Activated CD4-positive, alpha-beta T cell treated with anti-CD3 and anti-CD28 coated beads for 36 hours (primary cell): ENCODE measurements at regions not wholly inside any gene's neighbourhood (a gene's known extent, or its start where the extent isn't known, plus 50 kb on each side); places are given as distances from the start of the nearest gene placed in this dataset.

Source experiments
- ATAC-seq: fragments of 200-7000 bp; cut with Tn5 transposase; one replicate; pipeline ENCODE4 v1.10.0; 2021; ENCODE audit warnings: mild to moderate bottlenecking, moderate library complexity
- CTCF ChIA-PET: fragments of 350-600 bp; sonication (Branson Sonifier 250); formaldehyde crosslinking; loops from one replicate; lab custom pipeline; 2021; ENCODE audit warnings: antibody characterized with exemption; lab: Charles Lee
- POLR2A ChIA-PET: fragments of 350-600 bp; sonication (Branson Sonifier 250); formaldehyde crosslinking; loops from one replicate; lab custom pipeline; 2021; ENCODE audit warnings: antibody characterized with exemption, inconsistent platforms; lab: Charles Lee
- DNase-seq: peaks from one replicate; pipeline ENCODE4 v3.0.0-alpha.2; 2020
- H3K27ac Mint-ChIP-seq: one replicate; pipeline ENCODE4 v1.8.0; 2021; ENCODE audit warnings: mixed read lengths
- H3K27me3 Mint-ChIP-seq: one replicate; pipeline ENCODE4 v1.8.0; 2021; ENCODE audit warnings: mixed read lengths
- H3K36me3 Mint-ChIP-seq: one replicate; pipeline ENCODE4 v1.8.0; 2021; ENCODE audit warnings: low read depth, mixed read lengths
- H3K4me1 Mint-ChIP-seq: one replicate; pipeline ENCODE4 v1.8.0; 2021; ENCODE audit warnings: mixed read lengths
- H3K4me3 Mint-ChIP-seq: one replicate; pipeline ENCODE4 v1.8.0; 2021; ENCODE audit warnings: mild to moderate bottlenecking, moderate library complexity, mixed read lengths
- H3K9me3 Mint-ChIP-seq: one replicate; pipeline ENCODE4 v1.8.0; 2021; ENCODE audit warnings: low read depth, mixed read lengths
- intact Hi-C, 2 experiments: fragments of 100-400 bp; cut with DNase I in 1 of 2; cut with micrococcal nuclease in 1 of 2; formaldehyde crosslinking; loops; one replicate each; pipeline versions ENCODE4 v1.14.2 to v1.15.1; 2022 to 2024; cut with DNase I, micrococcal nuclease

- intact Hi-C loops: no loop called here
- Mint-ChIP-seq H3K4me3 (no peak overlapping the region), H3K27ac (no peak overlapping the region), H3K9me3 (no peaks in the 10 kb centered on the region), H3K4me1 (no peaks in the 10 kb centered on the region), H3K36me3 (no peaks in the 10 kb centered on the region), H3K27me3 (no peaks in the 10 kb centered on the region)
- ChIA-PET POLR2A (no interaction called here), CTCF (no interaction called here)
- no peak for DNase-seq
- ATAC-seq: no peak
Observed at GRCh38 chr6:81694855-81695254, 57.6 kb downstream of the TENT5A start.

DNA sequence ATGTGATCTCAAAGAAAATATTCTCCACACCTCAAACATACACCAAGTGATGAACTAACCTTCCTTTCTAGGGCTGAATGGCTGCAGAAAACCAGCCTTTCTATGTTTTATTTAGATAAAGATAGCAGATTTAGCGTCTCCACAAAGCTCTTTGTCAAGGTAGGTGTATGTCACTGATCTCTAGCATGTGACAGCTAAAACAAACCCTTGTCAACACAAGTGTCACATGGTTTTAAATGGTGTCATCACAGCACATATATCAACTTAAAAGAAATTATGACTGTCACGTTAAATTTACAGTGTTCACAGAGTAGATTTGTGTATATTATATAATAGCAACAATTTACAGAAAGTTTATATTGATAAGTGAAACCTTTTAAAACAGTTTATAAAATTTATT is 58.3 kb downstream of the TENT5A start:
- DNase-seq (no peak), ATAC-seq (no peak)
- no peaks in the 10 kb centered on the region for H3K36me3 Mint-ChIP-seq
- ChIA-PET POLR2A (no interaction called here), CTCF (no interaction called here)
- no peaks in the 10 kb centered on the region for H3K9me3 Mint-ChIP-seq
- no peak overlapping the region for H3K4me3 Mint-ChIP-seq
- no peaks in the 10 kb centered on the region for H3K27me3 Mint-ChIP-seq
- H3K27ac Mint-ChIP-seq: no peak overlapping the region
- intact Hi-C loops: no loop called here
- no peaks in the 10 kb centered on the region for H3K4me1 Mint-ChIP-seq

DNA sequence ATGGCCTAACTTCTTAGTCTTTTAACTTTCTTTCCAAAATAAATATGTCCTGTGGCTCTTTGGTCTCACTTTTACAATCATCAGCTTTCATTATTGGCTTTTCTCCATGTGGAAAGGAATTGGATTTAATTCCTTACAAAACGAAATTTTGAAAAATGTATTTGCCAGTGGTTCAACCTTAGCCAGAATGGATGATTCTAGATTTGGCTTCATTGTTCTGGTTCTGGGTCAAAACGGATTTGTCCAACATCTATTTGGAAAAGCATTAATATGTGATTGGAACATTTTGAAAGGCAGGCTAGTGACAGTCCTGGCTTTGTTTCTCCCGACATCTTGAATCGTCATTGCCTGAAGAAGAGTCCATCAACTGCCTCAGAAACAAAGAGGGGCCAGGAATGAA is 59.2 kb downstream of the TENT5A start:
- POLR2A ChIA-PET: no interaction called here
- CTCF ChIA-PET: interaction anchor here (0.6 kb wide), 1 partner anchor 306 kb away, joined by 3 read pairs; no protein-coding TSS in a partner anchor
- DNase-seq: no peak
- intact Hi-C loops: no loop called here
- no peaks in the 10 kb centered on the region for H3K27me3 Mint-ChIP-seq
- H3K27ac Mint-ChIP-seq: no peak overlapping the region
- H3K9me3 Mint-ChIP-seq: no peaks in the 10 kb centered on the region
- no peak for ATAC-seq
- no peak overlapping the region for H3K4me3 Mint-ChIP-seq
- H3K4me1 Mint-ChIP-seq: no peaks in the 10 kb centered on the region
- H3K36me3 Mint-ChIP-seq: no peaks in the 10 kb centered on the region

GRCh38 chr6:81690073-81690472 is 62.4 kb downstream of the TENT5A start:
- intact Hi-C loops: no loop called here
- POLR2A ChIA-PET: no interaction called here
- Mint-ChIP-seq H3K27me3 (no peaks in the 10 kb centered on the region), H3K36me3 (no peaks in the 10 kb centered on the region), H3K4me3 (no peak overlapping the region), H3K4me1 (no peaks in the 10 kb centered on the region), H3K9me3 (no peaks in the 10 kb centered on the region), H3K27ac (no peak overlapping the region)
- CTCF ChIA-PET: interaction anchor here (1.3 kb wide), 1 partner anchor 11 kb away, joined by 3 read pairs; no protein-coding TSS in a partner anchor
- ATAC-seq (no peak), DNase-seq (no peak)

- ATAC-seq (no peak), DNase-seq (no peak)
- intact Hi-C loops: no loop called here
- CTCF ChIA-PET: interaction anchor here (0.5 to 1.3 kb wide), 2 partner anchors 11 to 21 kb away, joined by 3 read pairs; no protein-coding TSS in a partner anchor
- POLR2A ChIA-PET: no interaction called here
- Mint-ChIP-seq H3K27ac (no peak overlapping the region), H3K9me3 (no peaks in the 10 kb centered on the region), H3K27me3 (no peaks in the 10 kb centered on the region), H3K36me3 (no peaks in the 10 kb centered on the region), H3K4me1 (no peaks in the 10 kb centered on the region), H3K4me3 (no peak overlapping the region)
Observed at GRCh38 chr6:81689580-81689979, 62.9 kb downstream of the TENT5A start.

DNA sequence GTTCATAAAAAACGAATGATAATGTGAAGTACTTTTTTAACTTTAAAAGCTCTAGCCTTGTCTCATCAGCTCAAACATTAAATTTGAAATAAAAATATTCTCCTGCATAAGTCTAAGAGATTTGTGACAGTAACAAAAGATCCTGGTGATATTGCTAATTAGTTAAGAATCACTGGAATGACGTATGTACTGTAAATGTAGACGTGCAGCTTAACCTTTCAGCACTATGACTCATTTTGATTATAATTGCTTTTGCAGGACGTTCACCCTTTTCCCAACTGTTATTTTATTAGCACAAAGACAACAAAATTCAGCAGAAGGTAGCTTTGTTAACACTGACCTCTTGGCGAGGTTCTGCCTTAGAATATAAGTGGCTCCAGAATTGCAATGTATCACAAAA is 68.6 kb downstream of the TENT5A start:
- no peaks in the 10 kb centered on the region for H3K27me3 Mint-ChIP-seq
- ChIA-PET CTCF (no interaction called here), POLR2A (no interaction called here)
- no peak overlapping the region for H3K4me3 Mint-ChIP-seq
- H3K4me1 Mint-ChIP-seq: no peaks in the 10 kb centered on the region
- intact Hi-C loops: no loop called here
- ATAC-seq (no peak), DNase-seq (no peak)
- H3K9me3 Mint-ChIP-seq: no peaks in the 10 kb centered on the region
- no peaks in the 10 kb centered on the region for H3K36me3 Mint-ChIP-seq
- no peak overlapping the region for H3K27ac Mint-ChIP-seq

- Mint-ChIP-seq H3K27me3 (no peaks in the 10 kb centered on the region), H3K27ac (no peak overlapping the region), H3K36me3 (no peaks in the 10 kb centered on the region), H3K4me3 (no peak overlapping the region), H3K9me3 (no peaks in the 10 kb centered on the region), H3K4me1 (no peaks in the 10 kb centered on the region)
- intact Hi-C loops: no loop called here
- DNase-seq (no peak), ATAC-seq (no peak)
- POLR2A ChIA-PET: no interaction called here
- CTCF ChIA-PET: no interaction called here
Observed at GRCh38 chr6:81682858-81683620, 69.4 kb downstream of the TENT5A start.

DNA sequence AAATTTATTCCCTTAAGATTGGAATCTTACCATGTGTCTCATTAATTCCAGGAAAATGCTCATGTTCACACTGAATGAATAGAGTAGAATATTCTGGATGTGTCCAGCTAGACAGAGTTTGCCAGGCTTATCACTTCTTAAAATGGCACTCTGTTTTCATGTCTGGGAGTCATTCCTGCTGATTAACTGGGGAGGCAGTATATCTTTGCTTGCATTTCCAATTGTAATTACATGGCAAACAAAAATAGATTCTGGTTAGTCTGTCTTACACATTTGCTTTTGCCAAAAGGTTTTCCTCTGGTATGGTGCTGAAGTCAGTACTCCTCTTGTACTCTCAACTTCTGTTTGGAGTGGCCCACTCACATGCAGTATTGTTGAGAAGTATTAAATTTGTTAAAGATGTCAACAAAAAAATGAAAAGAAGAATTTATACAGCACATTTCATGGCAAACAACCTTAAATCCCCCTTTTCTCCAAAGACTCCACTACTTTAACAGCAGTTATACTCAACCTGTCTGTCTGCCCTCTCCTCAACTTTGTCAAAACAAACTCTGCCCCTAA is 70.2 kb downstream of the TENT5A start:
- Mint-ChIP-seq H3K4me1 (no peaks in the 10 kb centered on the region), H3K27ac (no peak overlapping the region), H3K36me3 (no peaks in the 10 kb centered on the region), H3K9me3 (no peaks in the 10 kb centered on the region), H3K4me3 (no peak overlapping the region), H3K27me3 (no peaks in the 10 kb centered on the region)
- intact Hi-C loops: no loop called here
- ATAC-seq (no peak), DNase-seq (no peak)
- CTCF ChIA-PET: no interaction called here
- POLR2A ChIA-PET: no interaction called here

DNA sequence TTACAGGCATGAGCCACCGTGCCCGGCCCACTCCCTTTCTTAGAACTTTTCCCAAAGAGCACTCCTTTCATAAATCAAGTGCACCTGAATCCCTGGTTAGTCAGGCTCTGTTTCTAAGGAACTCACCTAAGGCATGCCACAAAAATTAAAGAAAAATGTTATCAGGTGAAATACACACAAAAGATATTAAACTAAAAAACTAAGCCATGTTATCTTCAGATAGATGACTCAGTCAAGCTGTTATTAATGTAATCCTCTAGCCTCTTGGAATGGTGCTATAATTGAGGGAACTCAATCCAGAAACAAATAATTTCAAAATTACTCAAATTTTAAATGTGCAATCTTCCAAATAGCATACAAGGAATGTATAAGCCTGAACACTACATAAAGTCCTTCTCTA is 83.0 kb downstream of the TENT5A start:
- Mint-ChIP-seq H3K36me3 (no peaks in the 10 kb centered on the region), H3K4me1 (no peaks in the 10 kb centered on the region), H3K27ac (no peak overlapping the region), H3K9me3 (peaks cover 2% of the 10 kb centered on the region), H3K27me3 (no peaks in the 10 kb centered on the region), H3K4me3 (no peak overlapping the region)
- ATAC-seq (no peak), DNase-seq (no peak)
- intact Hi-C loops: no loop called here
- ChIA-PET POLR2A (no interaction called here), CTCF (interaction anchor here (0.8 kb wide), 1 partner anchor 39 kb away, joined by 3 read pairs; no protein-coding TSS in a partner anchor)

GRCh38 chr6:81668615-81669047 is 83.8 kb downstream of the TENT5A start:
- no peaks in the 10 kb centered on the region for H3K36me3 Mint-ChIP-seq
- DNase-seq (no peak), ATAC-seq (no peak)
- peaks cover 3% of the 10 kb centered on the region for H3K9me3 Mint-ChIP-seq
- H3K27me3 Mint-ChIP-seq: no peaks in the 10 kb centered on the region
- H3K27ac Mint-ChIP-seq: no peak overlapping the region
- CTCF ChIA-PET: interaction anchor here (0.6 kb wide), 1 partner anchor 21 kb away, joined by 3 read pairs; no protein-coding TSS in a partner anchor
- no peak overlapping the region for H3K4me3 Mint-ChIP-seq
- POLR2A ChIA-PET: no interaction called here
- H3K4me1 Mint-ChIP-seq: no peaks in the 10 kb centered on the region
- intact Hi-C loops: no loop called here

DNA sequence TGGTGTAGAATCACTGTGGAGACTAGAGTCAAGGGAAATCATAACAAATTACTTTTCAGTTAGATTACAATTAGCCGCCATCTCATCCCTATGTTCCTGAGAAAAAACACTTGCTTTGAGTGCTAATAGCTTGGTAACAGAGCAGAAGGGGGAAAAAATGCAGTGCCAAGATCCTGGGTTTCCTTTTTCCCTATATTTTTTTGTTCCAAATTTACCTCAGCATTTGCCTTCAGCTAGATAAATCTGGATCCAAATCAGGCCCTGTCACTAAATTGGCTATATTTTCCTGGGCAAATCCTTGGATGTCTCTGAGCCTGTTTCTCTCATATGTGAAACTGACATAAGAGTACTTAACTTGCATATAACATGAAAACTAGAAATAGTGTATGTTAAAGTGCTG is 86.0 kb downstream of the TENT5A start:
- Mint-ChIP-seq H3K4me1 (no peaks in the 10 kb centered on the region), H3K27me3 (no peaks in the 10 kb centered on the region), H3K27ac (no peak overlapping the region), H3K36me3 (no peaks in the 10 kb centered on the region), H3K9me3 (peaks cover 1% of the 10 kb centered on the region), H3K4me3 (no peak overlapping the region)
- ChIA-PET POLR2A (no interaction called here), CTCF (no interaction called here)
- intact Hi-C loops: no loop called here
- DNase-seq (no peak), ATAC-seq (no peak)

DNA sequence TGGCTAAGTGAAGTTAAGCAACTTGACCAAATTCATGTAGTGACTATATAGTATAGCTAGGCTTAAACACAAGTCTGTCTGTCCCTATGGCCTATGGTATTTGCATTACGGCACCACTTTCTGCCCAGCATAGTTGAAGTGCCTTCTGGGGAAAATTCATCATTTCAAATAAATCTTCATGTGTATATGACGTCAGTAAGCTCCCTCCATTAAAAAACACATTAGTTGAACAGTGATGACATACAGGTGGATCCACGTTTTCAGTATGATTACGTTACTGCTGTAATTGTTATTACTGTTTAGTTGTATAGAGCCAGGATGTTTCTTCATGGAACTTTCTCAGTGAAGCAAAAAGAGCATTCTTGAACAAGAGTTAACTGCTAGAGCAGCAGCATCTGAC is 96.2 kb downstream of the TENT5A start:
- CTCF ChIA-PET: interaction anchor here (0.6 to 1.3 kb wide), 2 partner anchors 15 to 30 kb away, joined by 3 to 4 read pairs; no protein-coding TSS in a partner anchor

More for the DNA sequence above, 96.2 kb downstream of the TENT5A start:
- POLR2A ChIA-PET: no interaction called here
- Mint-ChIP-seq H3K4me3 (no peak overlapping the region), H3K9me3 (no peaks in the 10 kb centered on the region), H3K36me3 (no peaks in the 10 kb centered on the region), H3K27me3 (no peaks in the 10 kb centered on the region), H3K27ac (no peak overlapping the region), H3K4me1 (no peaks in the 10 kb centered on the region)
- intact Hi-C loops: no loop called here
- DNase-seq (no peak), ATAC-seq (no peak)
